Mesothelial cell of epicardium (in vitro differentiated cells): ENCODE measurements at regions not wholly inside any gene's neighbourhood (a gene's known extent, or its start where the extent isn't known, plus 50 kb on each side); places are given as distances from the start of the nearest gene placed in this dataset.

Experiments
- DNase-seq, 2 experiments: peaks; one replicate each; pipeline ENCODE4 v3.0.0; 2021; ENCODE audit warnings: low spot score in 2 of 2; ENCODE audit not compliant: unreplicated experiment in 2 of 2
- H3K27ac Mint-ChIP-seq: 2 replicates; pipeline ENCODE4 v1.8.0; 2021; ENCODE audit warnings: mixed read lengths
- H3K27me3 Mint-ChIP-seq: 2 replicates; pipeline ENCODE4 v1.8.0; 2021; ENCODE audit warnings: low read depth, mixed read lengths
- H3K36me3 Mint-ChIP-seq: 2 replicates; pipeline ENCODE4 v1.8.0; 2021; ENCODE audit warnings: mixed read lengths
- H3K4me1 Mint-ChIP-seq: 2 replicates; pipeline ENCODE4 v1.8.0; 2021; ENCODE audit warnings: mixed read lengths
- H3K4me3 Mint-ChIP-seq: 2 replicates; pipeline ENCODE4 v1.8.0; 2021; ENCODE audit warnings: mild to moderate bottlenecking, moderate library complexity, mixed read lengths
- H3K9me3 Mint-ChIP-seq: 2 replicates; pipeline ENCODE4 v1.8.0; 2021; ENCODE audit warnings: mixed read lengths
- CTCF ChIP-seq: fragments of 200-600 bp; sonication (generic); IDR thresholded peaks from one replicate; pipeline ENCODE4 v1.5.0; 2021; ENCODE audit warnings: antibody characterized with exemption; ENCODE audit not compliant: unreplicated experiment

- Mint-ChIP-seq H3K36me3 (no peaks in the 10 kb centered on the region), H3K4me1 (no peaks in the 10 kb centered on the region), H3K9me3 (no peaks in the 10 kb centered on the region), H3K4me3 (no peak overlapping the region), H3K27ac (no peak overlapping the region), H3K27me3 (no peaks in the 10 kb centered on the region)
- TF ChIP-seq CTCF: no peak
- no peak for DNase-seq
Observed at GRCh38 chr9:78900500-78900899, 603.6 kb downstream of the PSAT1 start.

- DNase-seq: no peak
- Mint-ChIP-seq H3K27me3 (no peaks in the 10 kb centered on the region), H3K4me3 (no peak overlapping the region), H3K9me3 (no peaks in the 10 kb centered on the region), H3K27ac (no peak overlapping the region), H3K36me3 (no peaks in the 10 kb centered on the region), H3K4me1 (no peaks in the 10 kb centered on the region)
- TF ChIP-seq CTCF: no peak
Observed at GRCh38 chr9:78902051-78902450, 605.1 kb downstream of the PSAT1 start.

- no peak for DNase-seq
- no peaks in the 10 kb centered on the region for H3K27me3 Mint-ChIP-seq
- no peaks in the 10 kb centered on the region for H3K4me1 Mint-ChIP-seq
- H3K27ac Mint-ChIP-seq: no peak overlapping the region
- no peak overlapping the region for H3K4me3 Mint-ChIP-seq
- no peak for TF ChIP-seq CTCF
- peaks cover under 1% of the 10 kb centered on the region for H3K36me3 Mint-ChIP-seq
- H3K9me3 Mint-ChIP-seq: peaks cover 3% of the 10 kb centered on the region
Observed at GRCh38 chr9:78903581-78903980, 606.7 kb downstream of the PSAT1 start.

GRCh38 chr9:78904686-78905085, 607.8 kb downstream of the PSAT1 start:
- TF ChIP-seq CTCF: no peak
- H3K4me1 Mint-ChIP-seq: no peaks in the 10 kb centered on the region
- H3K27ac Mint-ChIP-seq: no peak overlapping the region
- H3K36me3 Mint-ChIP-seq: peaks cover 1% of the 10 kb centered on the region
- no peak overlapping the region for H3K4me3 Mint-ChIP-seq
- H3K9me3 Mint-ChIP-seq: peaks cover 8% of the 10 kb centered on the region
- DNase-seq: no peak
- no peaks in the 10 kb centered on the region for H3K27me3 Mint-ChIP-seq

GRCh38 chr9:78905387-78905786, 608.5 kb downstream of the PSAT1 start:
- DNase-seq: no peak
- no peaks in the 10 kb centered on the region for H3K27me3 Mint-ChIP-seq
- peaks cover 15% of the 10 kb centered on the region for H3K9me3 Mint-ChIP-seq

More at GRCh38 chr9:78905387-78905786, 608.5 kb downstream of the PSAT1 start:
- Mint-ChIP-seq H3K27ac (no peak overlapping the region), H3K36me3 (peaks cover 1% of the 10 kb centered on the region), H3K4me1 (no peaks in the 10 kb centered on the region), H3K4me3 (no peak overlapping the region)
- TF ChIP-seq CTCF: no peak
